ENCODE measurements at regions not wholly inside any gene's neighbourhood (a gene's known extent, or its start where the extent isn't known, plus 50 kb on each side); places are given as distances from the start of the nearest gene placed in this dataset.

GRCh38 chr9:81832571-81833285 is 95.5 kb upstream of the SPATA31D4 start:
- TF ChIP-seq POLR2A (IDR thresholded peaks at IDR 0.05) (no peak), EP300 (IDR thresholded peaks at IDR 0.05) (peak in 3 of 4 donors; percentile 85 to 93 (median 92))
